ENCODE measurements at regions not wholly inside any gene's neighbourhood (a gene's known extent, or its start where the extent isn't known, plus 50 kb on each side); places are given as distances from the start of the nearest gene placed in this dataset.

DNA sequence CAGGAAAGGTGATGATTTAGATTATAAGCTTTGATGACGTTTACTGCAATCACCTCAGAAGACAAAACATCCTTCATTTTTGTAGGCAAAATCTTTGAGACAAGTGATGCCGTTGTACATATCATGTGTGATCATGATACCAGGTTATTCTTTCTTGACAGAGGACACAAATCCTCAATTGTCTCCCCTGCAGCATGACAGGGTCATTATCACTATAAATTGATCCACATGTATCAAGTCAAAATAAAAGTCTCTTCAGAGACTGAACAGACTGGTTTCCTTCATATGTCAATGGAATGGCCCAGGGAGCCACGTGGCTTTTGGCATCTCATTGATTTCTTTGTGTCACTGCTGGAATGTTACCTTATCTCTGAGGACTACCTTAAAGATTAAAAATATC is 995.7 kb downstream of the FLRT2 start:
- Histone ChIP-seq H3K18ac (ENCODE audit: low read depth, low read length) (no peak overlapping the region), H4K91ac (ENCODE audit: insufficient read depth, low read depth, low read length) (no peak overlapping the region), H4K8ac (ENCODE audit: low read depth in 2 of 2, low read length in 2 of 2) (no peak overlapping the region), H3K4me2 (ENCODE audit: low read depth, low read length) (no peak overlapping the region), H3K4me3 (ENCODE audit: insufficient read depth, low read depth, low read length) (no peak overlapping the region), H3K79me1 (ENCODE audit: low read depth in 1 of 2, low read length in 2 of 2) (no peaks in the 10 kb centered on the region), H2BK20ac (ENCODE audit: low read depth, low read length) (no peak overlapping the region), H2BK120ac (ENCODE audit: low read depth, low read length) (no peak overlapping the region), H4K5ac (ENCODE audit: low read depth, low read length) (no peak overlapping the region), H3K36me3 (ENCODE audit: control insufficient read depth, insufficient read depth, low read length) (no peaks in the 10 kb centered on the region), H2AFZ (replicated peaks; ENCODE audit: low read length, poor library complexity) (no peak overlapping the region), H3K27ac (ENCODE audit: insufficient read depth, low read length) (no peak overlapping the region), H3K23ac (ENCODE audit: low read depth, low read length) (no peak overlapping the region), H3K27me3 (ENCODE audit: control insufficient read depth, insufficient read depth, low read length) (no peaks in the 10 kb centered on the region), H4K20me1 (ENCODE audit: insufficient read depth, low read length) (no peaks in the 10 kb centered on the region), H2AK9ac (replicated peaks; ENCODE audit: low read depth, low read length, poor library complexity) (no peak overlapping the region), H3K4me1 (ENCODE audit: control insufficient read depth, insufficient read depth, low read length) (no peaks in the 10 kb centered on the region), H2AK5ac (ENCODE audit: low read depth, low read length) (no peak overlapping the region), H3K9me3 (ENCODE audit: control insufficient read depth, insufficient read depth, low read length) (no peaks in the 10 kb centered on the region), H3K9me1 (ENCODE audit: insufficient read depth, low read length) (no peaks in the 10 kb centered on the region; the same call in 1 of the 2 replicates), H3K56ac (ENCODE audit: extremely low read depth, insufficient read depth, low read length) (no peak overlapping the region), H2BK5ac (ENCODE audit: low read depth, low read length, poor library complexity, severe bottlenecking) (no peak overlapping the region), H2BK15ac (ENCODE audit: low read depth, low read length) (no peak overlapping the region), H3K14ac (replicated peaks; ENCODE audit: low read depth, low read length) (no peak overlapping the region), H3K4ac (ENCODE audit: low read depth, low read length) (no peak overlapping the region), H3K9ac (ENCODE audit: low read depth, low read length) (no peak overlapping the region)
- POLR2A ChIA-PET (ENCODE audit: unreplicated experiment) = no interaction called here
- in situ Hi-C loops (cut with MboI; ENCODE audit: low sequenced_read_pairs) (no loop called here), dilution Hi-C loops (cut with HindIII; ENCODE audit: low sequenced_read_pairs, unreplicated experiment) (no loop called here), intact Hi-C loops (cut with micrococcal nuclease) (no loop called here)
- DNase-seq = no peak
- no peak for ATAC-seq (ENCODE audit: low read depth)
- no CpG with 5 or more reads among the region's 3 CpGs for WGBS, 2 experiments (ENCODE audit: extremely low coverage in 2 of 2, insufficient read length in 1 of 2)
- CTCF ChIA-PET = interaction anchor here (0.6 kb wide), 1 partner anchor 63 kb away, joined by 3 read pairs; no protein-coding TSS in a partner anchor
- BruUV-seq (replicated peaks) = no TSS peak
- no peak for TF ChIP-seq FOS (IDR thresholded peaks at IDR 0.05; ENCODE audit: low read depth, low read length)
- no peak for TF ChIP-seq MAFK (IDR thresholded peaks at IDR 0.05; ENCODE audit: low read depth, low read length)

All from IMR-90 (cell line).